KG1 (cell line): ENCODE measurements at regions not wholly inside any gene's neighbourhood (a gene's known extent, or its start where the extent isn't known, plus 50 kb on each side); places are given as distances from the start of the nearest gene placed in this dataset.

Source experiments
- DNase-seq: peaks from one replicate; lab custom pipeline; 2025; lab: John Stamatoyannopoulos, UW

- no peak for DNase-seq
Observed at GRCh38 chr11:15815246-15816195, 540.8 kb downstream of the SOX6 start.

- DNase-seq: no peak
Observed at GRCh38 chr11:15816260-15816871, 540.0 kb downstream of the SOX6 start.

GRCh38 chr11:15817001-15817400, 539.3 kb downstream of the SOX6 start:
- DNase-seq: no peak

GRCh38 chr11:15818132-15818842, 538.1 kb downstream of the SOX6 start:
- DNase-seq: no peak

GRCh38 chr11:15819679-15820286, 536.6 kb downstream of the SOX6 start:
- no peak for DNase-seq

- DNase-seq: no peak
Observed at GRCh38 chr11:15821451-15821850, 534.9 kb downstream of the SOX6 start.

GRCh38 chr11:15824060-15824459, 532.3 kb downstream of the SOX6 start:
- no peak for DNase-seq

- no peak for DNase-seq
Observed at GRCh38 chr11:15825976-15826650, 530.2 kb downstream of the SOX6 start.

- no peak for DNase-seq
Observed at GRCh38 chr11:15826826-15827225, 529.5 kb downstream of the SOX6 start.

- DNase-seq: no peak
Observed at GRCh38 chr11:15828215-15828853, 528.0 kb downstream of the SOX6 start.

- no peak for DNase-seq
Observed at GRCh38 chr11:15829312-15829711, 527.0 kb downstream of the SOX6 start.

GRCh38 chr11:15830741-15831428, 525.5 kb downstream of the SOX6 start:
- no peak for DNase-seq

- DNase-seq: no peak
Observed at GRCh38 chr11:15835788-15836411, 520.4 kb downstream of the SOX6 start.

GRCh38 chr11:15836795-15837194, 519.6 kb downstream of the SOX6 start:
- no peak for DNase-seq

GRCh38 chr11:15837901-15838489, 518.4 kb downstream of the SOX6 start:
- no peak for DNase-seq

- no peak for DNase-seq
Observed at GRCh38 chr11:15839061-15839460, 517.3 kb downstream of the SOX6 start.

GRCh38 chr11:15840966-15841365, 515.4 kb downstream of the SOX6 start:
- no peak for DNase-seq

GRCh38 chr11:15841931-15842740, 514.2 kb downstream of the SOX6 start:
- DNase-seq: no peak

GRCh38 chr11:15843309-15843872, 513.0 kb downstream of the SOX6 start:
- DNase-seq: no peak
